AG10803 (cell line): ENCODE measurements at regions not wholly inside any gene's neighbourhood (a gene's known extent, or its start where the extent isn't known, plus 50 kb on each side); places are given as distances from the start of the nearest gene placed in this dataset.

Source experiments
- DNase-seq: peaks from one replicate; pipeline ENCODE4 v3.0.0; 2010; ENCODE audit warnings: low read depth
- H3K4me3 ChIP-seq: 2 replicates; pipeline ENCODE4 v1.5.1; 2011; ENCODE audit warnings: mild to moderate bottlenecking, low read length, control low read depth
- CTCF ChIP-seq: conservative IDR thresholded peaks from 2 replicates; pipeline ENCODE4 v1.5.1; 2011; ENCODE audit warnings: mild to moderate bottlenecking, low read length, control low read depth, inconsistent platforms

DNA sequence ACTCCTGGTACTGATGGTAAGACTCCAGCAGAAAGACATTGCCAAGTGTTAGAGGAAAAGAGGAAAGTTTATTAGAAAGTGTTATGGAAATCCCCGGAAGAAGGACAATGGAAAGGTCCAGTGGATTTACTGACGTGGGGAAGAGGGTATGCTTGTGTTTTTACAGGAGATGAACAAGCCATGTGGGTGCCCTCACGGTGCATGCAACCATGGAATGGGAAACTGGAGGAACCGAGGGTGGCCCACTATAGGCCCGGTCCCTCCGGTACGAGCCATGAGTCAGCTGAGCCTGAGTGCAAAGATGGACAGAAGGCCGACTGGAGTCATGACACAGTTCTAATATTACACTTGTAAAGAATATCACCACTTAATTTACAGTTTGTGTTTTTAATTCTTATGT lies 123.3 kb upstream of the ZCCHC13 start:
- TF ChIP-seq CTCF: no peak
- no peak for DNase-seq
- H3K4me3 ChIP-seq: no peak overlapping the region

- no peak for DNase-seq
- no peak for TF ChIP-seq CTCF
Observed at GRCh38 chrX:74179990-74180389, 124.0 kb upstream of the ZCCHC13 start.

DNA sequence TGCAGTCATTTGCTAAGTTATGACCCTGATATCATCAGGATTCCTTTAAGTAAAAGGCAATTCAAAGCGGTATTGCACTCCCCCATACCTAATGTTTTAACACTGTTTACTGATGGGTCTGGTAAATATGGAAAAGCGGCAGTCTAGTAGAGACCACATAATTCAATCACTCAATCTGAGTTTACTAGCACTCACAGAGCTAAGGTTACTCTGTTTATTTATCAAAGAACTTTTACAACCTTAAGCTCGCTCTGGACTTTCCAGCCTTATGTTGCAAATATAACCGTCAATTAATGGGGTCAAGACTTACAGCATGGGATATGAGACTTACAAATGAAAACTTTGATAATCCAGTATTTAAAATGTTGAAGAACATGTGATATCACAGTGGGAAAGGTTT lies 124.5 kb upstream of the ZCCHC13 start:
- no peak for TF ChIP-seq CTCF
- DNase-seq: no peak
- H3K4me3 ChIP-seq: no peak overlapping the region

More at GRCh38 chrX:74179990-74180389, 124.0 kb upstream of the ZCCHC13 start:
- no peak overlapping the region for H3K4me3 ChIP-seq

GRCh38 chrX:74179071-74179470 lies 124.9 kb upstream of the ZCCHC13 start:
- peak; percentile 44 for DNase-seq

DNA sequence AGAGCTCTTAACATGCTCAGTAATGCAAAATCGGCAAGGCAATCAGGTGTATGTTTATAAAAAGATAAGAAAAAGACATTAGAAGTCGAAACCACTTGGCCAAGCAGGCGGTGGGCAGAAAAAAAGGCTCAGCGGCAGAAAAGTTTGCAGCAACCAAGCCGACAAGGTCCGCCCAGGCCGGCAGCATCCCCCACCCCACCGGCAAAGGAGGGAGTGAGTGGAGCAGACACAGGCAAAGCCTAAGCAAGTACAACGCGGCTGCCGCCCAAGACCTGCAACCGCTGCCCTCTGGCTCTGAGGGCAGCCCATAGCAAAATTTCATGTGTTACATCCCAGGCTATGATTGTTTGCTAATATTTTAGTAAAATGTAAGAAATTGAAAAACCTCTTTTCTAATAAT lies 125.4 kb upstream of the ZCCHC13 start:
- no peak for DNase-seq

More at GRCh38 chrX:74179071-74179470, 124.9 kb upstream of the ZCCHC13 start:
- H3K4me3 ChIP-seq: no peak overlapping the region
- no peak for TF ChIP-seq CTCF

DNA sequence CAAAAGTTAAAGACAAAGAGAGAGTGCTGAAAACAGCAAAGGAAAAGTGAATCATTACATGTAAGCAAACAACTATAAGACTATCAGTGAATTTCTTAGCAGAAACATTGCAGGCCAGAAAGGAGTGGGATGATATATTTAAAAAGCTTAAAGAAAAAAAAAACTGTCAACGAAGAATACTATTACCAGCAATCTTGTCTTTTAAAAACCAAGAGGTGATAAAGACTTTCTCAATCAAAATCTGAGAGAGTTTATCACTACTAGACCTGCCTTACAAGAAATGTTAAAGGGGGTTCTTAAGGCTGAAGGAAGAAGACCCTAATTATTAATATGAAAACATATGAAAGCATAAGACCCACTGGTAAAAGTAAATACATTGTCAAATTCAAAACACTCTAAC lies 132.5 kb upstream of the ZCCHC13 start:
- no peak overlapping the region for H3K4me3 ChIP-seq
- TF ChIP-seq CTCF: no peak
- no peak for DNase-seq

More for the DNA sequence above, 125.4 kb upstream of the ZCCHC13 start:
- no peak for TF ChIP-seq CTCF
- no peak overlapping the region for H3K4me3 ChIP-seq

GRCh38 chrX:74162199-74162598 lies 141.8 kb upstream of the ZCCHC13 start:
- no peak for TF ChIP-seq CTCF
- no peak for DNase-seq

More at GRCh38 chrX:74162199-74162598, 141.8 kb upstream of the ZCCHC13 start:
- H3K4me3 ChIP-seq: no peak overlapping the region
